GM06990 (cell line): ENCODE measurements at regions not wholly inside any gene's neighbourhood (a gene's known extent, or its start where the extent isn't known, plus 50 kb on each side); places are given as distances from the start of the nearest gene placed in this dataset.

ENCODE experiments used
- DNase-seq: peaks from one replicate; pipeline ENCODE4 v3.0.0-alpha.2; 2011; ENCODE audit not compliant: insufficient read length; ENCODE audit errors: extremely low read depth
- H3K27me3 ChIP-seq: replicated peaks from 2 replicates; pipeline ENCODE4 v1.6.0; 2011; ENCODE audit warnings: low read length; ENCODE audit not compliant: control insufficient read depth, insufficient read depth
- H3K36me3 ChIP-seq: 2 replicates; pipeline ENCODE4 v1.5.1; 2011; ENCODE audit warnings: low read length; ENCODE audit not compliant: control insufficient read depth, insufficient read depth
- H3K4me3 ChIP-seq: replicated peaks from 2 replicates; pipeline ENCODE4 v1.5.1; 2011; ENCODE audit warnings: low read depth, mild to moderate bottlenecking, control low read depth, low read length
- TF ChIP-seq, protein P1 (sequence below): IDR thresholded peaks from 2 replicates; pipeline ENCODE4 v1.5.1; 2011; ENCODE audit warnings: low read length, control low read depth, mild to moderate bottlenecking, inconsistent platforms; ENCODE audit not compliant: insufficient read depth, poor library complexity, severe bottlenecking

DNA sequence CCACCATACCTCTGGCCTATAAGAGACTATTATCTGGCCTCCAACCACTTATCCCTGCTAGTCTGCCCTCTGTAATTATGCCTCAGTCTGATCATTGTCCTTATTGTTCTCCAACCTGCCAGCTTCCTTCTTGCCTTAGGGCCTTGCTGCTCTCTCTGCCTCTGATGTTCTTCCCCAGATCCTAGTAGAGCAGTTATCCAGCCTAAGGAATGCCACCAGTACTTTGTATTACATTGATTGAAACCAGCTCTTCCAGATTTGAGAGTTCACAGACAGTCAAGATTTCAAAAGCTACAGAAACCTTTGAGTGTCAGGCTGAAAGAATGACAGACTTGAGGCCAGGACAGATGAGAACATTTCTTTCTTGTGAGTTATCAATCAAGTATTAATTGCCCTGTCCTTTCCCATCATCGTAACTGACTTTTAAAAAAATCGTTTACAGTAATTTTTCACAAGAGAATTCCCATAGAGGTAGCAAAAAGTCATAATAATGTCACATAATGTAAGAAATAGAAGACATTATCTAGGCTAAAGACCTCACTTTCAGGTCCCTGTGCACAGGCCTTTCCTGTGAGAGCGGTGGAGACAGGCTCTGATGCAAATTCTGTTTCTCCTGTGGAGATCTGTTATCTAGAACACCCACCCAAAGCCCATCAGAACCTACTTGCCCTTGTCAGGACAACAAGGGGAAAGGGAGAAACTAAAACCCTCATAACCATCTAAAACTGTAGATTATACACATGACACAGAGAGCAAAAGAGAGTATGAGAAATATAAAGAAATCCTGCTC, 64.1 kb upstream of the GUCY1A1 start:
- TF ChIP-seq, protein P1, sequence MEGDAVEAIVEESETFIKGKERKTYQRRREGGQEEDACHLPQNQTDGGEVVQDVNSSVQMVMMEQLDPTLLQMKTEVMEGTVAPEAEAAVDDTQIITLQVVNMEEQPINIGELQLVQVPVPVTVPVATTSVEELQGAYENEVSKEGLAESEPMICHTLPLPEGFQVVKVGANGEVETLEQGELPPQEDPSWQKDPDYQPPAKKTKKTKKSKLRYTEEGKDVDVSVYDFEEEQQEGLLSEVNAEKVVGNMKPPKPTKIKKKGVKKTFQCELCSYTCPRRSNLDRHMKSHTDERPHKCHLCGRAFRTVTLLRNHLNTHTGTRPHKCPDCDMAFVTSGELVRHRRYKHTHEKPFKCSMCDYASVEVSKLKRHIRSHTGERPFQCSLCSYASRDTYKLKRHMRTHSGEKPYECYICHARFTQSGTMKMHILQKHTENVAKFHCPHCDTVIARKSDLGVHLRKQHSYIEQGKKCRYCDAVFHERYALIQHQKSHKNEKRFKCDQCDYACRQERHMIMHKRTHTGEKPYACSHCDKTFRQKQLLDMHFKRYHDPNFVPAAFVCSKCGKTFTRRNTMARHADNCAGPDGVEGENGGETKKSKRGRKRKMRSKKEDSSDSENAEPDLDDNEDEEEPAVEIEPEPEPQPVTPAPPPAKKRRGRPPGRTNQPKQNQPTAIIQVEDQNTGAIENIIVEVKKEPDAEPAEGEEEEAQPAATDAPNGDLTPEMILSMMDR, result no peak
- Histone ChIP-seq H3K36me3 (no peaks in the 10 kb centered on the region), H3K4me3 (no peak overlapping the region), H3K27me3 (no peaks in the 10 kb centered on the region)
- DNase-seq, result no peak

DNA sequence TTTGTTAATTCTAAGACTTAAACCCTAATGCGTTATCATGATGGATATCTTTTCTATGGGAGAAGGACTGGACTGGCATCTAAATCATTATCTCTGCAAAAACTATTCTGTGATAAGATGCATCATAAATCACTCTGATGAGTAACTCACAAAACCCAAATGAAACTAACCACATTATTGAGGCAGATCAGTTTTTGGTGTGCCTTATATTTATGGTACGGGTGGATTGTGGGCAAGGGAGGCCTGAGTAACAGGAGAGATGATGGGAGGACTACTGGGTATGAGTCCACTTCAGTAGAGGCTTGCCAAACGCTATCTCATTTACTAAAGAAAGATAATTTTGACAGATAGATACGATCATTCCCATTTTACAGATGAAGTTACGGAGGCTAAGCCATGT, 66.4 kb upstream of the GUCY1A1 start:
- Histone ChIP-seq H3K36me3 (no peaks in the 10 kb centered on the region), H3K27me3 (no peaks in the 10 kb centered on the region), H3K4me3 (no peak overlapping the region)
- TF ChIP-seq, protein P1, result no peak
- no peak for DNase-seq

DNA sequence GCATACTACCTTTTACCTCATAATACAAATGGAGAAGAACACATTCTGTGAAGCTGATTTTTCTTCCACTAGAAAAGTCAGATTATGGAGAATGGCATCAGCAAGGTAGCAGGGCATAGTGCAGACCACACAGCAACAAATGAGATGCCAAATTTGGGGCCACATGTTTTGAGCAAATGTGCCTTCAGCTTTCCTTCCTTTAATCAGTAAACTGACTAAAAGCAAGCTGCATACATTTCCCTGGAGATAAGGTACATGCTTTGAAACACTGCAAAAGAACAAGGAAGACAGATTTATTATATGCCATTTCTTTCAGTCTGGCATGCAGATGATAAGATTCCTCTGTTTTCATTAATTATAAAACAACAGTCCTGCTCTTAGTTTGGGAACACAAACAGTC, 67.1 kb upstream of the GUCY1A1 start:
- no peak for DNase-seq

DNA sequence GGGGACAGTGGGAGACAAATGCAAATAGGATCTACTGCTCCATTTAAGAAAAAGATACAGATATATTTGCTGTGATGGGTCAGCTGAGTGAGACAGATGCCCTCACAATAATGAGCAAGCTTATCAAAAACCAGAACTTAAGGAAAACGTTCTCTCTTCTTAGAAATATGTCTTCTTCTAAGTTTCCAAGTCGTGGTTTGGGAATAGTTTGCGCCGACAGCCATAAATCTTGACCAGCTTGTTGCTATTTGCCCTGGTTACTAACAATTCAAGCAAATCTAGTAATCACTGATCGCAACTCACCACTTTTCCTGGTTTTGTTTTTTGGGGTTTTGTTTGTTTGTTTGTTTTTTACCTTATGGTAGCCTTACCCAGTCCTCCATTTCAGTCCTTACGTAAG, 67.6 kb upstream of the GUCY1A1 start:
- Histone ChIP-seq H3K36me3 (no peaks in the 10 kb centered on the region), H3K27me3 (no peaks in the 10 kb centered on the region), H3K4me3 (no peak overlapping the region)
- no peak for DNase-seq
- TF ChIP-seq, protein P1, result no peak

More for the DNA sequence above, 67.1 kb upstream of the GUCY1A1 start:
- Histone ChIP-seq H3K27me3 (no peaks in the 10 kb centered on the region), H3K36me3 (no peaks in the 10 kb centered on the region), H3K4me3 (no peak overlapping the region)
- TF ChIP-seq, protein P1, result no peak

DNA sequence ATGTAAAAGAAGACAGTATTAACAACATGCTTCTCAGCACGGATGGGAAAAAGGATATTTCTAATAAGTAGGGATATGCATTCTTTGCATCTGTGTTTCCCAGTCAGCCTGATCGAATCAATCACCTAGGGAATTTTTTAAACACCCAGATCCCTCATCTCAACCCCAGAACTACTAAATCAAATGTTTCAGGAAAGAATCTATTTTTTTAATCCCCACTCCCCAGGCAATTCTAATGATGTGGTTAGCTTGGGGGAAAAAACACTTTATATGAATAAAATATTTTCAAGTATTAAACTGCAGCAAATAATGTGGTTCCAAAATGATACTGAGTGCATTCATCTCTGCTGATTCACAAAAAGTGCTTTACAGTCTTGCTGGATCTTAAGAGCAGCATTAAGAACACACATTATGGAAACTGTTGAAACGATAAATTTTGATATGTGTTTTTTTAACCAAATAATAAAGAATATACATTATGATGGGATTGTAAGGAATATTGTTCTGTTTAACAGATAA, 68.7 kb upstream of the GUCY1A1 start:
- Histone ChIP-seq H3K36me3 (no peaks in the 10 kb centered on the region), H3K27me3 (no peaks in the 10 kb centered on the region), H3K4me3 (no peak overlapping the region)
- TF ChIP-seq, protein P1, result no peak
- no peak for DNase-seq

DNA sequence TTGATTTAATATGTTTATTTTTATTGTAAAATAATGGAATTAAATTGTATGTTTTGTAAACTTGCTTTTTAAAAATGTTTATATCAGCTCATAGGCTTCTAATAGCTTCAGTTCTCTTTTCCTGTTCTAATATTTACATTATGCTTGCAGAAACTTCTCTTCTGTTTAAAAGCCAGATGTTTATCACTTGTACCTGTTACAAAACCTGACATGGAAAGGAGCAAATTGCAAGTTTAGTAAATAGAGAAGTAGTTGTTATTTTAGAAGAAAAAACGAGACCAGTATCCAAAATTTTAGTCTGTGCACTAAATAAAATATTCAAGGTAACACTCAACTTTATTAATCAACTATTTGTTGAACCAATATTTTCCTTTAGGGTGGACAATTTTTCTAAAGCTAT, 69.4 kb upstream of the GUCY1A1 start:
- no peaks in the 10 kb centered on the region for H3K36me3 ChIP-seq
- TF ChIP-seq, protein P1, result no peak
- H3K27me3 ChIP-seq, result no peaks in the 10 kb centered on the region
- DNase-seq, result no peak
- H3K4me3 ChIP-seq, result no peak overlapping the region
